ENCODE measurements at regions not wholly inside any gene's neighbourhood (a gene's known extent, or its start where the extent isn't known, plus 50 kb on each side); places are given as distances from the start of the nearest gene placed in this dataset.

DNA sequence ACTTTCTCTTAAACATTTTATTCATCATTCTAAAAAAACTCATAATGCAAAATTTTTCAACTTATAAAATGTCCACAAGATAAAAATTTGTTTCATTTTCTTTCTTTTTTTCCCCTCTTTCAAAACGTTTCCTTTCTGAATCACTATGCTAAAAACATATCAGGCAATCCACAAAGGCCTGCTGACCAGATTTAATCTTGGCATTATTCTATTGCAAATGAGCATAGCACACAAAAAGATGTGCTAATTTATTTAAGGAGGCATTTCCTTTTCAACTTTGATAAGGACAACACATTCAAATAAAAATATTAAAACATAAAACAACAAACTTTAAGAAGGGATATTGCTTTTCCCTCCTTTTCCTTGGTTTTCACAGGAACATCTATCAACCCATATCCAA lies 215.3 kb upstream of the FOXD3 start:
- TF ChIP-seq, protein P1, sequence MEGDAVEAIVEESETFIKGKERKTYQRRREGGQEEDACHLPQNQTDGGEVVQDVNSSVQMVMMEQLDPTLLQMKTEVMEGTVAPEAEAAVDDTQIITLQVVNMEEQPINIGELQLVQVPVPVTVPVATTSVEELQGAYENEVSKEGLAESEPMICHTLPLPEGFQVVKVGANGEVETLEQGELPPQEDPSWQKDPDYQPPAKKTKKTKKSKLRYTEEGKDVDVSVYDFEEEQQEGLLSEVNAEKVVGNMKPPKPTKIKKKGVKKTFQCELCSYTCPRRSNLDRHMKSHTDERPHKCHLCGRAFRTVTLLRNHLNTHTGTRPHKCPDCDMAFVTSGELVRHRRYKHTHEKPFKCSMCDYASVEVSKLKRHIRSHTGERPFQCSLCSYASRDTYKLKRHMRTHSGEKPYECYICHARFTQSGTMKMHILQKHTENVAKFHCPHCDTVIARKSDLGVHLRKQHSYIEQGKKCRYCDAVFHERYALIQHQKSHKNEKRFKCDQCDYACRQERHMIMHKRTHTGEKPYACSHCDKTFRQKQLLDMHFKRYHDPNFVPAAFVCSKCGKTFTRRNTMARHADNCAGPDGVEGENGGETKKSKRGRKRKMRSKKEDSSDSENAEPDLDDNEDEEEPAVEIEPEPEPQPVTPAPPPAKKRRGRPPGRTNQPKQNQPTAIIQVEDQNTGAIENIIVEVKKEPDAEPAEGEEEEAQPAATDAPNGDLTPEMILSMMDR (IDR thresholded peaks at IDR 0.05) = no peak
- TF ChIP-seq POLR2A (IDR thresholded peaks at IDR 0.05) = no peak
